Upper lobe of right lung (tissue), 1 donor: ENCODE measurements at regions not wholly inside any gene's neighbourhood (a gene's known extent, or its start where the extent isn't known, plus 50 kb on each side); places are given as distances from the start of the nearest gene placed in this dataset.

ENCODE experiments used
- ATAC-seq: fragments of 200-7000 bp; cut with Tn5 transposase; one replicate; pipeline ENCODE4 v1.9.1; 2020; ENCODE audit warnings: mild to moderate bottlenecking, moderate library complexity
- DNase-seq: peaks from one replicate; pipeline ENCODE4 v3.0.0-alpha.2; 2020
- H3K27ac ChIP-seq: fragments of 200-600 bp; one replicate; pipeline ENCODE4 v1.8.0; 2022
- H3K27me3 ChIP-seq: fragments of 200-600 bp; one replicate; pipeline ENCODE4 v1.8.0; 2022; ENCODE audit warnings: mild to moderate bottlenecking
- H3K36me3 ChIP-seq: fragments of 200-600 bp; one replicate; pipeline ENCODE4 v1.8.0; 2022
- H3K4me1 ChIP-seq: fragments of 200-600 bp; one replicate; pipeline ENCODE4 v1.8.0; 2022
- H3K4me3 ChIP-seq: fragments of 200-600 bp; one replicate; pipeline ENCODE4 v1.8.0; 2022; ENCODE audit warnings: mild to moderate bottlenecking
- H3K9me3 ChIP-seq: fragments of 200-600 bp; one replicate; pipeline ENCODE4 v1.8.0; 2022
- intact Hi-C: fragments of 100-400 bp; cut with DNase I; formaldehyde crosslinking; loops from one replicate; pipeline ENCODE4 v1.11.0; 2022
- TF ChIP-seq, protein P1 (sequence below): fragments of 200-600 bp; IDR thresholded peaks from one replicate; pipeline ENCODE4 v1.8.0; 2022; ENCODE audit warnings: antibody characterized with exemption
- donor health status: DM: no; HTN: yes; CAD: no; lungs with severe emphysema.

DNA sequence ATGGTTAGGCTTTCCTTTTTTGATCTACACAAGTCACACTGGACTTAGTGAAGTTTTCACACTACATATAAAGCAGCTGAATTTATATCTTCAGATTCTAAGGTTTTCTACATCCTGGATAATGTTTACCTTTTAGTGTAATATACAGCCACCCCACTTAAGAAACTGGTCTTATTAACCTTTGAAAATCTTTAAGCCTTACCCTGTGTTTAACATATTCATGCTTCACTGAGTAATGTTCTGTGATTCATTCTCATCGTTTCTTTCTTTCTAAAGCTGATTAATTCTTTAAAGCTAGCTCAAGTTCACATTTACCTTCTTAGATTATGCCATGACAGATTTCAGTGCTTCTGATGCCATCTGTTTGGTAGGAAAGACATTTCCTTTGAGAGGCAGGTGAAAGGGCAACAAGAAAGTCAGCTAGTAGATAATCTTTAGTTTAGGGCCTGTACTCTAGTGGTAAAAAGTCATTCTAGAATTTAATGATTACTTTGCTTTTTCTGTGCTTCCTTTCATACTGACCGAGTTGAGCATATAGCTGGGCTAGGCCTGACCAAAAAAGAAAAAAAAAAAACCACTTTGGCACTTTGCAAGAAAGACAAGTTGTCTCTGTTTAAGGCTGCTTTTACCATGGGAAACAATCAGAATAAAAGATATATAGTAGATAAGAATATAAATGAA lies 690.9 kb upstream of the FBXO33 start:
- DNase-seq: no peak
- Histone ChIP-seq H3K9me3 (no peaks in the 10 kb centered on the region), H3K4me1 (no peaks in the 10 kb centered on the region), H3K27me3 (no peaks in the 10 kb centered on the region), H3K36me3 (no peaks in the 10 kb centered on the region), H3K4me3 (no peak overlapping the region), H3K27ac (no peak overlapping the region)
- intact Hi-C loops: no loop called here
- TF ChIP-seq, protein P1, sequence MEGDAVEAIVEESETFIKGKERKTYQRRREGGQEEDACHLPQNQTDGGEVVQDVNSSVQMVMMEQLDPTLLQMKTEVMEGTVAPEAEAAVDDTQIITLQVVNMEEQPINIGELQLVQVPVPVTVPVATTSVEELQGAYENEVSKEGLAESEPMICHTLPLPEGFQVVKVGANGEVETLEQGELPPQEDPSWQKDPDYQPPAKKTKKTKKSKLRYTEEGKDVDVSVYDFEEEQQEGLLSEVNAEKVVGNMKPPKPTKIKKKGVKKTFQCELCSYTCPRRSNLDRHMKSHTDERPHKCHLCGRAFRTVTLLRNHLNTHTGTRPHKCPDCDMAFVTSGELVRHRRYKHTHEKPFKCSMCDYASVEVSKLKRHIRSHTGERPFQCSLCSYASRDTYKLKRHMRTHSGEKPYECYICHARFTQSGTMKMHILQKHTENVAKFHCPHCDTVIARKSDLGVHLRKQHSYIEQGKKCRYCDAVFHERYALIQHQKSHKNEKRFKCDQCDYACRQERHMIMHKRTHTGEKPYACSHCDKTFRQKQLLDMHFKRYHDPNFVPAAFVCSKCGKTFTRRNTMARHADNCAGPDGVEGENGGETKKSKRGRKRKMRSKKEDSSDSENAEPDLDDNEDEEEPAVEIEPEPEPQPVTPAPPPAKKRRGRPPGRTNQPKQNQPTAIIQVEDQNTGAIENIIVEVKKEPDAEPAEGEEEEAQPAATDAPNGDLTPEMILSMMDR: no peak
- no peak for ATAC-seq

DNA sequence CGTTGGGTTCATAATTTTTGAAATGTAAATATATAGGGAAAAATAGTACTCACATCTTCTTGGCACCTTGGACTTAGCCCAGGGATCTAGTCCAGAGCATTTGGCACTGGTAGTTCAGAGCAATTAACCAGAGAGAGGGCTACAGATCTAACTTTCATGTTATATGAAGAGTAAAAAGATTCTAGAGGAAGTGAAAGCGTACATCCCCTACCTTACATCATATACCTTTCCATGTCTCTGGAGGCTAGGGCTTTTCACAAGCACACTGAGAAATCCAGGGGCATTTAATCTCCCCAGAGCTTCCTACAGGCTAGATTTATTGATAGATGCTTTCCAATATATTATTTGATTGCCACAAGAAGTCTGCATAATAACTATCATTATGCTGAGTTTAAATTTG lies 687.5 kb upstream of the FBXO33 start:
- no peak for ATAC-seq
- Histone ChIP-seq H3K27me3 (no peaks in the 10 kb centered on the region), H3K36me3 (no peaks in the 10 kb centered on the region), H3K27ac (no peak overlapping the region), H3K9me3 (no peaks in the 10 kb centered on the region), H3K4me3 (no peak overlapping the region), H3K4me1 (no peaks in the 10 kb centered on the region)
- no peak for DNase-seq
- TF ChIP-seq, protein P1: no peak
- intact Hi-C loops: no loop called here

DNA sequence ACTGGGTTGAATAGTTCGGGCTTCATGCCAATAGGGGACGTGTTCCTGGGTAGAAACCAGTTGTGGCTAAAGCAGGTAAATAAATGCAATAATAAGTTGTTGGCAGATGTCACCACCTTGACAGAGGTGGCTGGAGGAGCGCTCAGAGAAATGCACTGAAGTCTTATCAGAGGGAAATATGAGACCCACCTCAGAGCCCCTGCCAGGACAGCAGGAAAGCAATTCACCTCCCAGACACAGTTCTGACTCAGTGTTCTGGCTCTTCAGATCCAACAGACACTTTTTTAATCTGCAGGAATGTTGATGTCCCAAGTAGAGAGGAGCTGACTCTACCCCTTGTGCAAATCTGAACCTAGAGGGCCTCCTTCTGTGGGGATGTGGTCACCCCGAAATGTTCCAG lies 687.1 kb upstream of the FBXO33 start:
- DNase-seq: no peak
- TF ChIP-seq, protein P1: no peak
- Histone ChIP-seq H3K36me3 (no peaks in the 10 kb centered on the region), H3K9me3 (no peaks in the 10 kb centered on the region), H3K27ac (no peak overlapping the region), H3K27me3 (no peaks in the 10 kb centered on the region), H3K4me1 (no peaks in the 10 kb centered on the region), H3K4me3 (no peak overlapping the region)
- ATAC-seq: no peak
- intact Hi-C loops: no loop called here

DNA sequence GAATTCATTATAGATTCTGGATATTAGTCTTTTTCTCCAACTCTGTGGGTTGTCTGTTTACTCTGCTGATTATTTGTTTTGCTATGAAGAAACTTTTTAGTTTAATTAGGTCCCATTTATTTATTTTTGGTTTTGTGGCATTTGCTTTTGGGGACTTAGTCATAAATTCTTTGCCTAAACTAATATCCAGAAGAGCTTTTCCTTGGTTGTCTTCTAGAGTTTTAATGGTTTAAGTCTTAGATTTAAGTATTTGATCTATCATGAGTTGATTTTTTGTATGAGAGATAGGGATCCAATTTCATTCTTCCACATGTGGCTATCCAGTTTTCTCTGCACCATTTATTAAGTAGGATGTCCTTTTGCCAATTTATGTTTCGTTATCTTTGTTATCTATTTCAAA lies 683.4 kb upstream of the FBXO33 start:
- TF ChIP-seq, protein P1: no peak
- no peak overlapping the region for H3K27ac ChIP-seq
- intact Hi-C loops: no loop called here
- no peak for ATAC-seq
- no peaks in the 10 kb centered on the region for H3K4me1 ChIP-seq
- H3K9me3 ChIP-seq: no peaks in the 10 kb centered on the region
- H3K27me3 ChIP-seq: no peaks in the 10 kb centered on the region
- H3K36me3 ChIP-seq: no peaks in the 10 kb centered on the region
- DNase-seq: no peak
- no peak overlapping the region for H3K4me3 ChIP-seq

DNA sequence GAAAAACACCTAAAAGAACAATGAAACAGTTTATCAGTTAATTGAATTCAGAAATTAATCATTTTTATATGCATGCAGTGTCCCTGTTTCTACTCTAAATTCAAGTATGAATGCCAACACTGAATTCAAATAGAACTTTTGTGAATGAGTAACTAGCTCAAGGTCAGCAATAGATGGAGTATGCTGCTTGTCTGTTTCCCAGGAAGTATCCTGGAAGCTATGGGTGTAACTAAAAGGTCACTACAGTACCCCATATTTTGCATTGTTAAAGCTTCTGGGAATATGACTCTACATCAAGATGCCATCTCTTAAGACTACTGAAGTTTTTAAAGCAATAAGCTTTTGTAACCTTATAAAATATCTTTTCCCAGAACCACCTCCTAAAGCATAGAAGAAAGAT lies 681.4 kb upstream of the FBXO33 start:
- intact Hi-C loops: no loop called here
- ATAC-seq: no peak
- Histone ChIP-seq H3K4me1 (no peaks in the 10 kb centered on the region), H3K9me3 (no peaks in the 10 kb centered on the region), H3K27ac (no peak overlapping the region), H3K36me3 (no peaks in the 10 kb centered on the region), H3K4me3 (no peak overlapping the region), H3K27me3 (no peaks in the 10 kb centered on the region)
- DNase-seq: no peak
- TF ChIP-seq, protein P1: no peak
